Large intestine (tissue), 3 donors: ENCODE measurements at regions not wholly inside any gene's neighbourhood (a gene's known extent, or its start where the extent isn't known, plus 50 kb on each side); places are given as distances from the start of the nearest gene placed in this dataset.

ENCODE experiments used
- DNase-seq, 2 donors: peaks; one replicate each; pipeline versions ENCODE4 v3.0.0 to v3.0.0-alpha.2; 2013
- H3K27ac ChIP-seq: one replicate; pipeline ENCODE4 v1.5.1; 2013; ENCODE audit warnings: low read length
- H3K27me3 ChIP-seq: 2 replicates; pipeline ENCODE4 v1.6.1; 2013; ENCODE audit warnings: low read length; ENCODE audit not compliant: control insufficient read depth, insufficient read depth
- H3K36me3 ChIP-seq: 2 replicates; pipeline ENCODE4 v1.6.1; 2013; ENCODE audit warnings: low read length; ENCODE audit not compliant: control insufficient read depth, insufficient read depth
- H3K4me1 ChIP-seq: one replicate; pipeline ENCODE4 v1.6.1; 2013; ENCODE audit warnings: low read length; ENCODE audit not compliant: control insufficient read depth, insufficient read depth
- H3K4me3 ChIP-seq: one replicate; pipeline ENCODE4 v1.5.1; 2013; ENCODE audit warnings: low read length
- H3K9me3 ChIP-seq: one replicate; pipeline ENCODE4 v1.6.1; 2013; ENCODE audit warnings: mild to moderate bottlenecking, low read depth, low read length, moderate library complexity; ENCODE audit not compliant: control insufficient read depth
- WGBS: methylation state at CpG from one replicate; pipeline ENCODE4 v1.1.5; 2013; ENCODE audit warnings: low lambda C conversion rate; ENCODE audit not compliant: insufficient coverage; 5-methylcytosine and 5-hydroxymethylcytosine counted together

- Histone ChIP-seq H3K4me3 (no peak overlapping the region), H3K27ac (no peak overlapping the region), H3K4me1 (no peaks in the 10 kb centered on the region), H3K9me3 (no peaks in the 10 kb centered on the region), H3K27me3 (peaks cover 13% of the 10 kb centered on the region), H3K36me3 (no peaks in the 10 kb centered on the region)
- WGBS = no CpG with 5 or more reads among the region's 9 CpGs
- DNase-seq = no peak
Measured at GRCh38 chr11:45501392-45502225, 163.8 kb downstream of the CHST1 start.

GRCh38 chr11:45500451-45500850 lies 165.0 kb downstream of the CHST1 start:
- H3K4me3 ChIP-seq = no peak overlapping the region
- H3K9me3 ChIP-seq = no peaks in the 10 kb centered on the region
- no CpG with 5 or more reads among the region's 6 CpGs for whole genome bisulfite sequencing
- no peaks in the 10 kb centered on the region for H3K4me1 ChIP-seq
- no peaks in the 10 kb centered on the region for H3K36me3 ChIP-seq
- H3K27ac ChIP-seq = no peak overlapping the region
- DNase-seq = no peak
- H3K27me3 ChIP-seq = peaks cover 13% of the 10 kb centered on the region

- H3K4me3 ChIP-seq = no peak overlapping the region
- WGBS = no CpG with 5 or more reads among the region's 2 CpGs
- H3K4me1 ChIP-seq = no peaks in the 10 kb centered on the region
- H3K36me3 ChIP-seq = no peaks in the 10 kb centered on the region
- no peaks in the 10 kb centered on the region for H3K9me3 ChIP-seq
- H3K27me3 ChIP-seq = peaks cover 8% of the 10 kb centered on the region
- H3K27ac ChIP-seq = no peak overlapping the region
- DNase-seq = no peak
Measured at GRCh38 chr11:45494738-45495137, 170.7 kb downstream of the CHST1 start.

- no peaks in the 10 kb centered on the region for H3K4me1 ChIP-seq
- no CpG with 5 or more reads among the region's 7 CpGs for WGBS
- peaks cover 8% of the 10 kb centered on the region for H3K27me3 ChIP-seq
- H3K27ac ChIP-seq = no peak overlapping the region
- H3K9me3 ChIP-seq = no peaks in the 10 kb centered on the region
- H3K36me3 ChIP-seq = no peaks in the 10 kb centered on the region
- no peak for DNase-seq
- H3K4me3 ChIP-seq = no peak overlapping the region
Measured at GRCh38 chr11:45489281-45489905, 176.0 kb downstream of the CHST1 start.

- Histone ChIP-seq H3K4me3 (no peak overlapping the region), H3K4me1 (no peaks in the 10 kb centered on the region), H3K27me3 (peaks cover 16% of the 10 kb centered on the region), H3K9me3 (no peaks in the 10 kb centered on the region), H3K27ac (no peak overlapping the region), H3K36me3 (no peaks in the 10 kb centered on the region)
- no peak for DNase-seq
- no CpG with 5 or more reads among the region's 6 CpGs for WGBS
Measured at GRCh38 chr11:45486461-45486860, 179.0 kb downstream of the CHST1 start.

GRCh38 chr11:45485070-45485707 lies 180.2 kb downstream of the CHST1 start:
- H3K4me1 ChIP-seq = no peaks in the 10 kb centered on the region
- H3K27ac ChIP-seq = no peak overlapping the region
- H3K4me3 ChIP-seq = no peak overlapping the region
- H3K27me3 ChIP-seq = peaks cover 16% of the 10 kb centered on the region
- WGBS = 80% methylated on average over 1 of the region's 8 CpGs
- no peak for DNase-seq
- no peaks in the 10 kb centered on the region for H3K9me3 ChIP-seq
- H3K36me3 ChIP-seq = no peaks in the 10 kb centered on the region

GRCh38 chr11:45484326-45484883 lies 181.0 kb downstream of the CHST1 start:
- H3K4me1 ChIP-seq = no peaks in the 10 kb centered on the region
- no peak for DNase-seq
- no peaks in the 10 kb centered on the region for H3K9me3 ChIP-seq
- no peak overlapping the region for H3K4me3 ChIP-seq
- 0% methylated on average over 1 of the region's 11 CpGs for WGBS
- H3K27ac ChIP-seq = no peak overlapping the region
- peaks cover 15% of the 10 kb centered on the region for H3K27me3 ChIP-seq
- H3K36me3 ChIP-seq = no peaks in the 10 kb centered on the region

GRCh38 chr11:45483416-45483815 lies 182.0 kb downstream of the CHST1 start:
- no peak overlapping the region for H3K4me3 ChIP-seq
- no peaks in the 10 kb centered on the region for H3K36me3 ChIP-seq
- no peak overlapping the region for H3K27ac ChIP-seq
- peaks cover 13% of the 10 kb centered on the region for H3K27me3 ChIP-seq
- whole genome bisulfite sequencing = no CpG with 5 or more reads among the region's 5 CpGs
- no peaks in the 10 kb centered on the region for H3K9me3 ChIP-seq
- H3K4me1 ChIP-seq = no peaks in the 10 kb centered on the region
- no peak for DNase-seq

- no peak overlapping the region for H3K4me3 ChIP-seq
- peaks cover 13% of the 10 kb centered on the region for H3K27me3 ChIP-seq
- no CpG with 5 or more reads among the region's 7 CpGs for WGBS
- no peaks in the 10 kb centered on the region for H3K4me1 ChIP-seq
- no peak for DNase-seq
- no peaks in the 10 kb centered on the region for H3K36me3 ChIP-seq
- no peaks in the 10 kb centered on the region for H3K9me3 ChIP-seq
- no peak overlapping the region for H3K27ac ChIP-seq
Measured at GRCh38 chr11:45482331-45482730, 183.1 kb downstream of the CHST1 start.

- Histone ChIP-seq H3K36me3 (no peaks in the 10 kb centered on the region), H3K4me3 (no peak overlapping the region), H3K9me3 (no peaks in the 10 kb centered on the region), H3K4me1 (no peaks in the 10 kb centered on the region), H3K27me3 (peaks cover 13% of the 10 kb centered on the region), H3K27ac (no peak overlapping the region)
- no CpG with 5 or more reads among the region's 3 CpGs for WGBS
- no peak for DNase-seq
Measured at GRCh38 chr11:45481026-45481425, 184.4 kb downstream of the CHST1 start.
